Limb (tissue), 2 donors: ENCODE measurements at regions not wholly inside any gene's neighbourhood (a gene's known extent, or its start where the extent isn't known, plus 50 kb on each side); places are given as distances from the start of the nearest gene placed in this dataset.

Experiments
- DNase-seq, 2 donors: peaks; one replicate each; pipeline ENCODE4 v3.0.0-alpha.2; 2016; ENCODE audit errors: extremely low spot score in 2 of 2

GRCh38 chr21:24153137-24153536 lies 1454.1 kb downstream of the MRPL39 start:
- DNase-seq = no peak

DNA sequence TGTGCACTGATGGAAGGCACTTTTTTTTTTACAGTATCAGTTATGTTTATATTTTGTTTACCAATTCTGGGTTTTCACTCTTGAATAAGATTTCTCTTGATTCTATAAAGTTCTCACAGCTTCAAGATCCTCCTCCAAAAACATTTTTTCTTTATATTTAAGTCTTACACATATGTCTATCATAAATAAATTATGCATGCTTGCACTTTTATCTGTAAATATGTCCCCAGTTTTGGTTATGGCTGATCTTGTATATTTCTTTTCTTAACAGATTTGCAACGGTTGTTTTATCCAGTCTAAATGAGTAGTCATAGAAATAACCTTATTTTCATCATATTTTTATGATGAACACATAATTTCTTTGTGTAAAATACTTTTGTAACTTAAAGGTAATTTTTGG lies 1456.5 kb downstream of the MRPL39 start:
- DNase-seq = no peak

DNA sequence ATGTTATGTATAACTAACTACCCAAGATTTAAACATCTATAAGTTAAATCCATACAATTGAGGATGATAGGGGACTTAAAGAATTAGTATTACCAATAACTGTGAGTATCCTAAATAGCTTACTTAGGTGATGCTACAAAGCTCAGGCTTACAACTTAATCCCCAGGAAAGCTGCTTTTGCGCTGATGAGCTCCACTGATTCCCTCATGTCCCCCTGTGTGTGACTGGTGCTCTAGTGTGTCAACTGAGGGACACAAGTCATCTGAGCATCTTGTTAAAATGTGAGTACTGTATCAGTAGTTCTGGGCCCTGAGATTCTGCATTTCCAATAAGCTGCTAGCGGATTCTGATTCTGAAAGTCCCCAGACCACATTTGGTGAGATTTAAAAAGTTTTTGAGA lies 1458.8 kb downstream of the MRPL39 start:
- no peak for DNase-seq

DNA sequence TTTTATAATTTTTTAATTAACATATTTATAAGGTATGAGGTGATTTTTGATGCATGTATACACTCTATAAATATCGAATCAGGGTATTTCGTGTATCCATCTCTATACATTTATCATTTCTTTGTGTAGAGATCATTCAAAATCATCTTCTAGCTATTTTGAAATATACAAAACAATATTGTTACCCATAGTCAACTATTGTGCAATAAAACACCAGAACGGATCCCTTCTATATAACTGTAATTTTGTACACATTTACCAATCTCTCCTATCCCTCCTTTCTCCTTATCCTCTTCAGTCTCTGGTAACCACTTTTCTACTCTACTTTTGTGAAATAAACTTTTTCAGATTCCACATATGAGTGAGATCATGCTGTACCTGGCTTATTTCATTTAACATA lies 1459.6 kb downstream of the MRPL39 start:
- no peak for DNase-seq

- no peak for DNase-seq
These were observed 1476.2 kb downstream of the MRPL39 start for GRCh38 chr21:24131056-24131455.

GRCh38 chr21:24127651-24128050 lies 1479.6 kb downstream of the MRPL39 start:
- peak in 1 of 2 donors; percentile 1 for DNase-seq

DNA sequence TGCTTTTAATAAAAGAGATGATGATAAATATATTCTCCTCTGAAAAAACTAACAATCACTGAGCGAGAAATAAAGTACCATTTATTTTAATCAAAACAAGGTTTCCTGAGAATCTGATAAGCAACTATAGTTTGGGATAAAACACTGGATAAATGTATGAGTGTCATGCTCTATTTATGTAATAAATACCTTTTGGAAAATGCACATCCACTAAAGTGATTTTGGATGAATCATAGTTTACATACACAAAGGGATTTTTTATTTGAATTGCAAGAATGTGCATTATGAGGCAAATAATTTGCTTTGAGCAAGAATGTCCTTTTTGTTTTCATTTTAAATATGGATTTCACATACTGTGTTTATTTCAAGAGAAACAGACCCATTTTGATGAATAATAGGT lies 1483.5 kb downstream of the MRPL39 start:
- no peak for DNase-seq

DNA sequence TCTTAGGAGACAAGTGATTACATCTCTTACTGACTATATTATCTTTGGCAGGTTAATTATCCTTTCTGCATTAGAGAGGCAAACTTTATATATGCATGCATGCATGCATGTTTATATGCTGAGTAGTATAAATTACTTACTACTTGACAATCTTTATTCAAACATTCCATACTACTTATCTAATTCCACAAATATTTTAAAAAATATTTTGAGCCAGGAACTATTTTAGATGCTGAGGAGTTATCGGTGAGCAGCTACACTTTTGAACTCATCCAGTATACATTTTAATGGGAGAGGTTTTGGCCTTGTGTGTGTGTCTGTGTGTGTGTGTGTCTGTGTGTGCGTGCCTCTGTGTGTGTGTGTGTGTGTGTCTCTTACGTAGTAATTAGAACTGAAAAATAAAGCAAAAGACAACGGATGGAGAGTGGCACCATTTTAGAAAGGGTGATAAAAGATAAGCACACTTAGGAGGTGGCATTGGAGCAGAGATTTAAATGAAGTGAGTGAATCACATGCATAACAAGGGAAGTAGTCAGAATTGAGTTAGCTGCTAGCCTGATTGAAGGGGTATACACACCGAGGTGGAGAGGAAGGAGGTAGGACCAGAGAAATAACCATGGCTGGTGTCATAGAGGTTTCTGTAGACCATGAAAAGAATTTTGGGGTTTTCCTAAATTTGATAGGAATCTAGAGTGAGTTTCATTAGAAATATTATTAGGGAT lies 1488.4 kb downstream of the MRPL39 start:
- no peak for DNase-seq

GRCh38 chr21:24115141-24115540 lies 1492.1 kb downstream of the MRPL39 start:
- DNase-seq = no peak

DNA sequence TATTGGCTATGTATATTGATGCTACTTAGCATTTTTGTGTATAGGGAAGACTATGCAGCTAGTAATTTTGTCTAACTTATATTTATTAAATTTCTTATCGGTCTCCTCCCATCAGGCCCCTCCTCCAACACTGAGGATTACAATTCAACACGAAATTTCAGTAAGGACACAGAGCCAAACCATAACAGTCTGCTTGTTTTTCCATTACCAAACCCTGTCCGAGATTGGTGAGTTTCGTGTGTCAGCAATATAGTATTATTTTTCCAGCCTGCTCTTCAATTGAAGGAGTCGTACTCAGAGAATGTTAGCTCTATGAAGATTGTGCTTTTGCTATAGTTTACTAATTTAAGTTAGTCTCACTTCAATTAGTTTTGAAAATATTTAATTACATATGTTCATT lies 1495.3 kb downstream of the MRPL39 start:
- no peak for DNase-seq

DNA sequence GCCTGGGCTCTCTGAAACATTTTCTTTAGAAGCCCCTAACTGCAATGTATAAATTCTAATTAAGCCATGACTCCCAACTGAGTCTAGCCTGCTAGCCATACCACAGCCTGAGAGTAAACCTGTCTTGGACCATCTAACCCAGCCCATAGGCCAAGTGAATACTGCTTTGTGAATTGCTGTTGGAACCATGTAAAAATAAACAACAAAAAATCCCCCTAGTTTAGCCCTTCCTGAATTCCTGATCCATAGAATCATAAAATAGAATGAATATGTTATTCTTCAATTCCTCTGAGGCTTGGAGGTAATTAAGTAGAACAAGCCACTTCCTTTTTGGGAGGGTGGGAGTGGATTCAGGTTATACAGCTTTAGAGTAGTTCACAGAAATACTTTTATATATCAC lies 1496.4 kb downstream of the MRPL39 start:
- DNase-seq = no peak

DNA sequence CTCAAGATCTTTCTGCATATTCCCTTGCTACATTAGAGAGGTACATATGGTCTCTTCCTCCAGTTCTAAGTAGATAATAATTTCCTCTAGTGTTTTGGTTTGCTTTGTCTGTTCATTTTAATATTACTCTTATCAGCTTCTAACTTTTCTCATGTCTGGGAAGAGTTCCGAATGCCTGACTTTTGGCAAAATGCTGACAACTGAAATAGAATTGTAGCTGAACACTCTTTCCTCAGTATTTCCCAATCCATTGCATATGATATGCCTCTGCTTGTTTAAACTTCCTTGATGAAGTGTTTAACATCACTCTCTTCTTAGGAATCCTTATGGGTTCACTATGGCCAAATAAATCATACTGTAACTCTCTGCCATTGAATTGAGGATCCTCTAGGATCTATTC lies 1510.1 kb downstream of the MRPL39 start:
- no peak for DNase-seq

DNA sequence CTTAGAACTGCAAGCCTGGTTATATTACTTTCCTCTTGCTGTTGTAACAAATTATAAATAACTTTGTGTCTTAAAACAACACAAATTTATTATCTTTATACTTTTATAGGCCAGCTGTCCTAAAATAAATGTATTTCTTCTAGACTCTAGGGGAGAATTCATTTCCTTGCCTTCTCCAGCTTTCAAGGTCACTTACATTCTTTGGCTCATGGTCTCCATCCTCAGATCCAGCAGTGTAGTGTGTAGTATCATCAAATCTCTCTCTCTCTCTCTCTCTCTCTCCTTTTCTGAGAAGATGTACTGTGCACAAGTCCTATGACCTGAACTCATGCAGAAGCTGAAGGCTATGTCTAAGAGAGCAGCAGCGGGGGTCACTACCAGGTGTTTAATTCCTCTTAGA lies 1510.6 kb downstream of the MRPL39 start:
- DNase-seq = no peak

- no peak for DNase-seq
These were observed 1514.2 kb downstream of the MRPL39 start for GRCh38 chr21:24093032-24093431.

DNA sequence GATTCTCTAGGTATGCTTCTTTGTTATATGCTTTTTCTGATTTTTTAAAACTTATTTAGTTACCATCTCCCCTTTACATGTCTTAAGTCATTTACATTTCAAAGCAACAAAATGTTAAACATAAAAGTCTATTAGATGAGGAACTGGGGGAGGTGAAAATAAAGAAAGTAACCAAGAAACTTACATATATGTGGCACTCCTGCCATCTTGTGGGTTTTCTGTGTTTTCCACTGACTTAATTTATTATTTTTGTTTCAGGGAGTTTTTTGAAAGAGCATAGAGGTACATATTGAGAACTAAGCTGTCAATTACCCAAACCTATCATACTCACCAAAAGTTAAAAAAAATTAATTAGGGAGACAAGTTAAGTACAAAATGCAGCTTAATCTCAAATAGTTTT lies 1531.1 kb downstream of the MRPL39 start:
- DNase-seq = no peak

DNA sequence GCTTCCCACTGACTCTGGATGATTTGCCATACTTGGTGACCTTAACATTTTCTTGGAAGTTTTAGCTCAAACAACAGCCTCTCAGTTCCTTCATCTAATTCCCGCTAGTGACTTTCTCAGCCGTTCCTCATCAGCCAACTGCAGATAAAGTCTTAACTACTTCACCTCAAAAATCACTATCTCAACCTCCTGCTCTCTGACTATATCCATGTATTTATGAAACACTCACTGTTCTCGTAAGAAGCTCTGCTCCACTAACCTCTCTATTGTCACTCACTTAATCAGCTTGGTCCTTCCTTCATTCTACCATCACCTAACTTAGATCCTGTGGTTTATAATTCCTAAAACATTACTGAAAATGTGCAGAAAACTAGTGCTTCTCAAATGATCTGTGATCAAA lies 1551.6 kb downstream of the MRPL39 start:
- DNase-seq = no peak

- no peak for DNase-seq
These were observed 1557.0 kb downstream of the MRPL39 start for GRCh38 chr21:24050231-24050630.

DNA sequence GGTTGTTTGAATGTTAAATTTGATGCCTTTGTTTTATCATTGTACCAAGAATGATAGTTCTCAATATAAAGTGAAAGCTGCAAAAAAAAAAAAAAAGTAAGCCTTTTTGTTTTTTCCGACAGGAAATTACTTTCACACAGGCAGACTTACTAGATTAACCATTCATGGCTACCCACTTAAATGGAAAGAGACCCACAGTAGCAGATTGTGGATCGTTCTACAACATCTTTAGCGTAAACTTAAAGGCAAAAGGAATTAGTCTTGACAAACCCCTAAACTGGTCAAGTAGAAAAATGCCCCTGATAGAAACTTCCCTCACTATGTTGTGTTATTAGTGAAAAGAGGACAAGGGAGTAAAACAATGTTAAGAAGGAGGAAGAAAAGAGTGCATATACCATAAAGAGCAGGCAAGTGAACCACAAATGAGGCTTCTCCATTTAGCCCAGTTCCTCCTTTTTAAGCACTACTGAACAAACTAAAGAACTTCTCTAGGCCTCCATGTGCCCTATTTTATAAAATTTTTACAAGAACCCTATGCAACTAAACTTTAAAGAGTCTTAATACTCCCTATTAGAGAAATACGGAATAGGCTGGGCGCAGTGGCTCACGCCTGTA lies 1560.3 kb downstream of the MRPL39 start:
- DNase-seq = no peak

DNA sequence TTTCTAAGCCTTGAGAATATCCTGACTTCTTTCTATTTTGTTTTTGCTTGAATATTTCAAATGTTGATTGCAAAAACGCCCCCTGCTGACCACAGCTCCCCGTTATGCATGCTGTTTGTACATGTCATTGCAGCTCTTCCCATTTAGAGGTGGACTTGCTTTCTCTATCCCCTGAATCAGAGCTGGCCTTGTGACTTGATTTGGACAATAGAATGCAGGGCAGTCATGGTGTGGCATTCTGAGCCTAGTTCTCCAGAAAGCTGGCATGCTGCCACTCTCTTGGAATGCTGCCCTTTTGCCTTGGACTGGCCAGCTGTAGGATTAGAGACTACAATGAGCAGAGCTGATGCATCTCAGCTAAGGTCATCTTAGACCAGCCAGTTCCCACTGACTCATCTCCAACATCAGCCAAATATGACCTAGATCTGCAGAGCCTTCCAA lies 1561.5 kb downstream of the MRPL39 start:
- peak; percentile 37 to 60 for DNase-seq

DNA sequence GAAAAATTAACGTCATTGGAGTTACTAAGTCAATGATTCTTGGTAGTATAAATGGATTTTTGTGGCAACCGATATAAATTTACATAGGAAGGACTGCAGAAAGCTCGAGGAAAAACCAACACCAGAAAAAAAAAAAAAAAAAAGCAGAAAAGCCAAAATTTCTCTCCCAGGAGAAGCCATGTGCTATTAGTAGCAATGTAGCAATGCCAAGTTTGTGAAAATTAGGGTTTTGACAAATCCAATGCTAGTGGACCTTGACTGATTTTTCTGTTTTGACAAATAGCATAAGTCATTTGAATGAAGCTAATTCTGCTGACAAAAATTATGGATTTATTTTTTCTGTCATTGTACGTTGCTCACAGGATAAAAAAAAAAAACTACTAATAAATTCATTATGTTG lies 1561.9 kb downstream of the MRPL39 start:
- DNase-seq = no peak

- no peak for DNase-seq
These were observed 1564.6 kb downstream of the MRPL39 start for GRCh38 chr21:24042687-24043086.

GRCh38 chr21:24032709-24033232 lies 1574.5 kb downstream of the MRPL39 start:
- no peak for DNase-seq

GRCh38 chr21:24027396-24027795 lies 1579.9 kb downstream of the MRPL39 start:
- DNase-seq = no peak
